GM12891 (cell line): ENCODE measurements at regions not wholly inside any gene's neighbourhood (a gene's known extent, or its start where the extent isn't known, plus 50 kb on each side); places are given as distances from the start of the nearest gene placed in this dataset.
"Not testable (repeated sequence)": the region's sequence is repeated elsewhere in the genome, so short reads cannot be mapped to it uniquely, and the experiment has no call there.

Source experiments
- DNase-seq: peaks from one replicate; pipeline ENCODE4 v3.0.0; 2011; ENCODE audit warnings: low spot score; ENCODE audit not compliant: insufficient read length
- FAIRE-seq: peaks from 2 replicates; lab custom pipeline; 2011; peaks lifted over from hg19 to GRCh38; lab: Jason Lieb, UNC
- PAX5 ChIP-seq: IDR thresholded peaks from 2 replicates; pipeline ENCODE4 v1.6.1; 2011; ENCODE audit warnings: low read length, moderate library complexity, mild to moderate bottlenecking; ENCODE audit not compliant: insufficient read depth, severe bottlenecking
- POLR2A ChIP-seq: IDR thresholded peaks from 2 replicates; pipeline ENCODE4 v1.6.1; 2011; ENCODE audit warnings: low read depth, low read length, control low read depth
- POLR2AphosphoS5 ChIP-seq: IDR thresholded peaks from 2 replicates; pipeline ENCODE4 v1.6.1; 2011; ENCODE audit warnings: low read depth, low read length, control low read depth
- POU2F2 ChIP-seq: IDR thresholded peaks from 2 replicates; pipeline ENCODE4 v1.6.1; 2011; ENCODE audit warnings: low read depth, mild to moderate bottlenecking, control low read depth, low read length, moderate library complexity
- SPI1 ChIP-seq: IDR thresholded peaks from 2 replicates; pipeline ENCODE4 v1.6.1; 2011; ENCODE audit warnings: low read depth, low read length, control low read depth
- TAF1 ChIP-seq: IDR thresholded peaks from 2 replicates; pipeline ENCODE4 v1.6.1; 2011; ENCODE audit warnings: low read depth, low read length, control low read depth

- FAIRE-seq = no peak
Observed at GRCh38 chr10:84005403-84005802, 133.9 kb upstream of the GHITM start.

GRCh38 chr10:84007482-84007881, 131.8 kb upstream of the GHITM start:
- no peak for FAIRE-seq
- TF ChIP-seq TAF1 (no peak), SPI1 (no peak), POU2F2 (no peak), PAX5 (no peak), POLR2A (no peak), POLR2AphosphoS5 (no peak)
- no peak for DNase-seq

More at GRCh38 chr10:84005403-84005802, 133.9 kb upstream of the GHITM start:
- no peak for TF ChIP-seq PAX5
- no peak for TF ChIP-seq TAF1
- TF ChIP-seq POLR2AphosphoS5 = no peak
- TF ChIP-seq POU2F2 = no peak
- TF ChIP-seq POLR2A = no peak
- no peak for TF ChIP-seq SPI1
- no peak for DNase-seq

- DNase-seq (no peak), FAIRE-seq (peak; percentile 87)
- no peak for TF ChIP-seq PAX5
- no peak for TF ChIP-seq POLR2AphosphoS5
- TF ChIP-seq SPI1 = no peak
- no peak for TF ChIP-seq POU2F2
- TF ChIP-seq TAF1 = no peak
- no peak for TF ChIP-seq POLR2A
Observed at GRCh38 chr10:84008878-84009277, 130.4 kb upstream of the GHITM start.

GRCh38 chr10:84012431-84012830, 126.9 kb upstream of the GHITM start:
- no peak for TF ChIP-seq POU2F2
- no peak for TF ChIP-seq POLR2AphosphoS5
- no peak for TF ChIP-seq PAX5
- no peak for TF ChIP-seq POLR2A
- no peak for TF ChIP-seq SPI1
- TF ChIP-seq TAF1 = no peak
- no peak for DNase-seq
- no peak for FAIRE-seq

- FAIRE-seq (peak; percentile 69), DNase-seq (no peak)
Observed at GRCh38 chr10:84012831-84013458, 126.4 kb upstream of the GHITM start.

GRCh38 chr10:84015877-84016595, 123.3 kb upstream of the GHITM start:
- DNase-seq = no peak
- FAIRE-seq = no peak
- TF ChIP-seq TAF1 = no peak

More at GRCh38 chr10:84012831-84013458, 126.4 kb upstream of the GHITM start:
- peak; percentile 98 for TF ChIP-seq SPI1
- TF ChIP-seq PAX5 = no peak

GRCh38 chr10:84018826-84019225, 120.5 kb upstream of the GHITM start:
- DNase-seq (no peak), FAIRE-seq (no peak)
- TF ChIP-seq POLR2A (no peak), TAF1 (no peak), POU2F2 (no peak), POLR2AphosphoS5 (no peak)

- DNase-seq, FAIRE-seq: not testable (repeated sequence)
Observed at GRCh38 chr10:84019854-84020458, 119.4 kb upstream of the GHITM start.

GRCh38 chr10:84026821-84027257, 112.5 kb upstream of the GHITM start:
- DNase-seq = no peak
- FAIRE-seq = no peak

GRCh38 chr10:84029840-84030239, 109.5 kb upstream of the GHITM start:
- DNase-seq = no peak
- TF ChIP-seq SPI1 = no peak
- FAIRE-seq = no peak

More at GRCh38 chr10:84026821-84027257, 112.5 kb upstream of the GHITM start:
- no peak for TF ChIP-seq POU2F2
- TF ChIP-seq TAF1 = no peak
- TF ChIP-seq PAX5 = no peak
- TF ChIP-seq POLR2AphosphoS5 = no peak
- TF ChIP-seq POLR2A = no peak
- no peak for TF ChIP-seq SPI1
